Adrenal gland (tissue), 9 donors: ENCODE measurements at regions not wholly inside any gene's neighbourhood (a gene's known extent, or its start where the extent isn't known, plus 50 kb on each side); places are given as distances from the start of the nearest gene placed in this dataset.

Experiments used
- DNase-seq, 7 donors: peaks; one replicate each; pipeline ENCODE4 v3.0.0-alpha.2; 2019 to 2020
- H3K27ac ChIP-seq, 5 donors: fragments of 200-600 bp; sonication (generic) in 4 of 5; 1 replicate in 3 of 5; 2 replicates in 2 of 5; pipeline versions ENCODE4 v1.5.1 to v1.8.0; 2016 to 2020; ENCODE audit warnings: mild to moderate bottlenecking in 1 of 5
- H3K27me3 ChIP-seq: fragments of 200-600 bp; 2 replicates; pipeline ENCODE4 v1.8.0; 2021
- H3K36me3 ChIP-seq, 2 donors: fragments of 200-600 bp; replicated peaks in 1 of 2; 1 replicate in 1 of 2; 2 replicates in 1 of 2; pipeline versions ENCODE4 v1.5.1 to v1.8.0; 2018 to 2022
- H3K4me1 ChIP-seq, 2 donors: fragments of 200-600 bp; replicated peaks in 1 of 2; 1 replicate in 1 of 2; 2 replicates in 1 of 2; pipeline versions ENCODE4 v1.5.1 to v1.8.0; 2018 to 2021
- H3K4me3 ChIP-seq, 4 donors: fragments of 200-600 bp; sonication (generic) in 3 of 4; one replicate each; pipeline ENCODE4 v1.5.1; 2016 to 2018
- H3K9me3 ChIP-seq, 3 donors: fragments of 200-600 bp; sonication (generic) in 1 of 3; replicated peaks in 1 of 3; 1 replicate in 2 of 3; 2 replicates in 1 of 3; pipeline versions ENCODE4 v1.5.1 to v1.8.0; 2016 to 2021
- POLR2A ChIP-seq, 2 donors: fragments of 450-650 bp; IDR thresholded peaks; one replicate each; pipeline ENCODE4 v1.6.1; 2017; ENCODE audit warnings: antibody characterized with exemption in 2 of 2, mild to moderate bottlenecking in 2 of 2, moderate library complexity in 1 of 2
- WGBS, 4 donors: extraction: QIAGEN DNeasy Blood & Tissue Kit in 2 of 4; methylation state at CpG; one replicate each; pipeline versions ENCODE4 v1.1.5 to v1.1.7; 2013 to 2017; 5-methylcytosine and 5-hydroxymethylcytosine counted together
- intact Hi-C, 2 donors: fragments of 100-400 bp; cut with DNase I; formaldehyde crosslinking; loops; one replicate each; pipeline versions ENCODE4 v1.14.1 to v1.15.0; 2022 to 2023
- TF ChIP-seq, protein P1 (sequence below), 6 experiments: fragments of 450-650 bp in 4 of 6; fragments of 200-600 bp in 2 of 6; sonication (generic) in 1 of 6; IDR thresholded peaks; 1 replicate in 5 of 6; 2 replicates in 1 of 6; pipeline versions ENCODE4 v1.5.1 to v1.8.0; 2016 to 2021; ENCODE audit warnings: antibody characterized with exemption in 6 of 6, mild to moderate bottlenecking in 2 of 6, moderate library complexity in 1 of 6
- donor health status: healthy with polysubstance abuse.
- donor health status: Bipolar disorder and iron deficiency.
- donor health status: DM: yes; HTN: yes; CAD: no.
- donor health status: DM: no; HTN: no; CAD: no.
- donor health status: DM: no; HTN: no; CAD: no.

DNA sequence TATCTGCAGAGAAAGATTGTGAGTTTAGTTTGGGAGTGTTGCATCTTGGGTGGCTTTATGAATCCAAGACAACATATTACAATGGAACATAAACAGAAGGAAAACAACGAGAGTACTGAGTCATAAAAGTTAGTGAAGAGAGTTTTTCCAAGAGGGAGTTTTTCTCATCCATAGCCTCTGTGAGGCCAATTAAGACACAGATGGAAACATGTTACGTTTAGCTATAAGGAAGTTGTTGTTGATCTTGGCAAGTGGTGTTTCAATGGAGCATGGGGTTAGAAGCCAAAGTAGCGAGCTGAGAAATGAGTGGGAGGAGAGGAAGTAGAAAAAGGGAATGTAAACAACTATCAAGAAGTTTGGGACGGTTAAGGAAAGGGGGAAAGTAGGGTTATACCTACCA, 53.3 kb upstream of the SPATA31D4 start:
- no peak overlapping the region for H3K4me3 ChIP-seq
- no peaks in the 10 kb centered on the region for H3K9me3 ChIP-seq
- H3K4me1 ChIP-seq = no peaks in the 10 kb centered on the region
- no peaks in the 10 kb centered on the region for H3K36me3 ChIP-seq
- intact Hi-C loops = no loop called here
- WGBS, 4 donors = 49 to 54% (median 51%) methylated on average over 4 of the region's 4 CpGs
- no peak for DNase-seq
- H3K27me3 ChIP-seq = no peaks in the 10 kb centered on the region
- H3K27ac ChIP-seq = peak overlapping the region in 1 of 5 donors; percentile 62
- TF ChIP-seq, protein P1, sequence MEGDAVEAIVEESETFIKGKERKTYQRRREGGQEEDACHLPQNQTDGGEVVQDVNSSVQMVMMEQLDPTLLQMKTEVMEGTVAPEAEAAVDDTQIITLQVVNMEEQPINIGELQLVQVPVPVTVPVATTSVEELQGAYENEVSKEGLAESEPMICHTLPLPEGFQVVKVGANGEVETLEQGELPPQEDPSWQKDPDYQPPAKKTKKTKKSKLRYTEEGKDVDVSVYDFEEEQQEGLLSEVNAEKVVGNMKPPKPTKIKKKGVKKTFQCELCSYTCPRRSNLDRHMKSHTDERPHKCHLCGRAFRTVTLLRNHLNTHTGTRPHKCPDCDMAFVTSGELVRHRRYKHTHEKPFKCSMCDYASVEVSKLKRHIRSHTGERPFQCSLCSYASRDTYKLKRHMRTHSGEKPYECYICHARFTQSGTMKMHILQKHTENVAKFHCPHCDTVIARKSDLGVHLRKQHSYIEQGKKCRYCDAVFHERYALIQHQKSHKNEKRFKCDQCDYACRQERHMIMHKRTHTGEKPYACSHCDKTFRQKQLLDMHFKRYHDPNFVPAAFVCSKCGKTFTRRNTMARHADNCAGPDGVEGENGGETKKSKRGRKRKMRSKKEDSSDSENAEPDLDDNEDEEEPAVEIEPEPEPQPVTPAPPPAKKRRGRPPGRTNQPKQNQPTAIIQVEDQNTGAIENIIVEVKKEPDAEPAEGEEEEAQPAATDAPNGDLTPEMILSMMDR (IDR thresholded peaks at IDR 0.05) = no peak
- no peak for TF ChIP-seq POLR2A (IDR thresholded peaks at IDR 0.05)

DNA sequence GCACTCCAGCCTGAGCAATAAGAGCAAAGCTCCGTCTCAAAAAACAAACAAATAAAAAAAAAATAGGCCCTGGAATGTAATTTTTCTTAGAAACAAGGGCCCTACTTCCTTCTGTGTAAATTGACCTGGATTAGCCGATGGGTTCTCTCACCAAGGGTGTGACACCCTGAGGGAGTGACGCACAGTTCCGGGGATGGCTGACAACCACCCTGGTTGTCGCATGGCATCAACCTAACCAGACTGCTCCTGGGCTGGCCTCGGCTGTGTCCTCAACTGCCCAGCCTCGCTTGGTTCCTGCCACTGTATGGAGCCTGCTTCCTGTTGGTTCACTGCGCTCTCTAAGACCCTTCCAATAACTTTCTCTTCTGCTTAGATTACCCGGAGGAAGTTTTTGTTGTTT, 51.2 kb upstream of the SPATA31D4 start:
- Histone ChIP-seq H3K27me3 (no peaks in the 10 kb centered on the region), H3K27ac (no peak overlapping the region)
- intact Hi-C loops = no loop called here

More for the DNA sequence above, 51.2 kb upstream of the SPATA31D4 start:
- TF ChIP-seq, protein P1 (IDR thresholded peaks at IDR 0.05) = no peak
- no peak for TF ChIP-seq POLR2A (IDR thresholded peaks at IDR 0.05)
- Histone ChIP-seq H3K4me3 (no peak overlapping the region), H3K9me3 (no peaks in the 10 kb centered on the region), H3K36me3 (no peaks in the 10 kb centered on the region), H3K4me1 (no peaks in the 10 kb centered on the region)
- 87 to 95% (median 89%) methylated on average over 9 of the region's 9 CpGs for WGBS, 4 donors
- DNase-seq = no peak
